GM10266 (cell line): ENCODE measurements at regions not wholly inside any gene's neighbourhood (a gene's known extent, or its start where the extent isn't known, plus 50 kb on each side); places are given as distances from the start of the nearest gene placed in this dataset.
"Not testable (repeated sequence)": the region's sequence is repeated elsewhere in the genome, so short reads cannot be mapped to it uniquely, and the experiment has no call there.

Experiments used
- DNase-seq: peaks from one replicate; pipeline ENCODE4 v3.0.0; 2012; ENCODE audit errors: extremely low spot score
- CTCF ChIP-seq: IDR thresholded peaks from 2 replicates; pipeline ENCODE4 v1.5.1; 2012; ENCODE audit warnings: mild to moderate bottlenecking, low read depth; ENCODE audit not compliant: control insufficient read depth, insufficient read depth; ENCODE audit errors: missing control alignments

- TF ChIP-seq CTCF: no peak
- DNase-seq: no peak
Observed at GRCh38 chr2:238606311-238606710, 179.6 kb downstream of the ASB1 start.

GRCh38 chr2:238613610-238614009 is 186.9 kb downstream of the ASB1 start:
- no peak for TF ChIP-seq CTCF
- DNase-seq: no peak

- DNase-seq: no peak
- no peak for TF ChIP-seq CTCF
Observed at GRCh38 chr2:238614376-238614775, 187.6 kb downstream of the ASB1 start.

GRCh38 chr2:238615187-238615586 is 188.5 kb downstream of the ASB1 start:
- no peak for TF ChIP-seq CTCF
- no peak for DNase-seq

GRCh38 chr2:238616681-238617080 is 190.0 kb downstream of the ASB1 start:
- DNase-seq: no peak

GRCh38 chr2:238618494-238619283 is 192.0 kb downstream of the ASB1 start:
- not testable (repeated sequence) for DNase-seq

More at GRCh38 chr2:238616681-238617080, 190.0 kb downstream of the ASB1 start:
- no peak for TF ChIP-seq CTCF

- no peak for DNase-seq
- TF ChIP-seq CTCF: no peak
Observed at GRCh38 chr2:238627899-238628298, 201.2 kb downstream of the ASB1 start.

- DNase-seq: no peak
- TF ChIP-seq CTCF: no peak
Observed at GRCh38 chr2:238629064-238629463, 202.3 kb downstream of the ASB1 start.
